Caco-2 (cell line): ENCODE measurements at regions not wholly inside any gene's neighbourhood (a gene's known extent, or its start where the extent isn't known, plus 50 kb on each side); places are given as distances from the start of the nearest gene placed in this dataset.

Experiments used
- BruUV-seq: library from RNA; stranded (reverse); fragments of 400-500 nt; replicated peaks from 2 replicates; lab custom pipeline; 2021; lab: Mats Ljungman, UMichigan
- CTCF ChIA-PET: fragments of 300-600 bp; sonication (Branson Sonifier 250); formaldehyde crosslinking; loops from one replicate; lab custom pipeline; 2022; ENCODE audit warnings: antibody characterized with exemption; lab: Charles Lee
- POLR2A ChIA-PET: fragments of 300-600 bp; sonication (Branson Sonifier 250); formaldehyde crosslinking; loops from one replicate; lab custom pipeline; 2022; ENCODE audit warnings: antibody characterized with exemption; lab: Charles Lee
- DNase-seq, 2 experiments: peaks; one replicate each; pipeline versions ENCODE4 v3.0.0 to v3.0.0-alpha.2; 2020 to 2022
- H3K27me3 ChIP-seq: replicated peaks from 2 replicates; pipeline ENCODE4 v1.6.0; 2011; ENCODE audit warnings: low read length; ENCODE audit not compliant: control insufficient read depth, insufficient read depth
- H3K36me3 ChIP-seq: 2 replicates; pipeline ENCODE4 v1.5.1; 2011; ENCODE audit warnings: low read length; ENCODE audit not compliant: control insufficient read depth, insufficient read depth
- H3K4me1 ChIP-seq: fragments of 250-450 bp; sonication (Bioruptor Pico); 2 replicates; pipeline ENCODE4 v1.5.1; 2020; ENCODE audit warnings: mild to moderate bottlenecking
- H3K4me3 ChIP-seq: 2 replicates; pipeline ENCODE4 v1.5.1; 2011; ENCODE audit warnings: low read depth, mild to moderate bottlenecking, control low read depth, low read length
- H3K9me3 ChIP-seq: fragments of 250-450 bp; sonication (Bioruptor Pico); 2 replicates; pipeline ENCODE4 v1.5.1; 2020; ENCODE audit warnings: mild to moderate bottlenecking, moderate library complexity
- H3K27ac Mint-ChIP-seq: one replicate; pipeline ENCODE4 v1.8.0; 2022; ENCODE audit warnings: mixed read lengths; ENCODE audit not compliant: unreplicated experiment
- H3K27me3 Mint-ChIP-seq: one replicate; pipeline ENCODE4 v1.8.0; 2022; ENCODE audit warnings: mixed read lengths; ENCODE audit not compliant: insufficient read depth, unreplicated experiment
- H3K36me3 Mint-ChIP-seq: one replicate; pipeline ENCODE4 v1.8.0; 2022; ENCODE audit warnings: mild to moderate bottlenecking, mixed read lengths; ENCODE audit not compliant: insufficient read depth, unreplicated experiment
- H3K4me1 Mint-ChIP-seq: one replicate; pipeline ENCODE4 v1.8.0; 2022; ENCODE audit warnings: low read depth, mixed read lengths; ENCODE audit not compliant: unreplicated experiment
- H3K4me3 Mint-ChIP-seq: one replicate; pipeline ENCODE4 v1.8.0; 2022; ENCODE audit warnings: mild to moderate bottlenecking, moderate library complexity, mixed read lengths; ENCODE audit not compliant: unreplicated experiment
- H3K9me3 Mint-ChIP-seq: one replicate; pipeline ENCODE4 v1.8.0; 2022; ENCODE audit warnings: mixed read lengths; ENCODE audit not compliant: unreplicated experiment
- CTCF ChIP-seq, 2 experiments: fragments of 200-600 bp in 1 of 2; IDR thresholded peaks; 1 replicate in 1 of 2; 2 replicates in 1 of 2; pipeline versions ENCODE4 v1.5.1 to v1.8.0; 2011 to 2022; ENCODE audit warnings: antibody characterized with exemption in 1 of 2, control low read depth in 1 of 2, inconsistent platforms in 1 of 2, low read depth in 1 of 2, low read length in 1 of 2, mild to moderate bottlenecking in 1 of 2, moderate library complexity in 1 of 2; ENCODE audit not compliant: insufficient read depth in 1 of 2, severe bottlenecking in 1 of 2, unreplicated experiment in 1 of 2
- intact Hi-C: fragments of 100-400 bp; cut with micrococcal nuclease; formaldehyde crosslinking; loops from one replicate; pipeline ENCODE4 v1.10.0; 2022; ENCODE audit not compliant: unreplicated experiment

- H3K4me1 Mint-ChIP-seq: no peaks in the 10 kb centered on the region
Observed at GRCh38 chr20:60948224-60948623, 303.8 kb upstream of the CDH4 start.

DNA sequence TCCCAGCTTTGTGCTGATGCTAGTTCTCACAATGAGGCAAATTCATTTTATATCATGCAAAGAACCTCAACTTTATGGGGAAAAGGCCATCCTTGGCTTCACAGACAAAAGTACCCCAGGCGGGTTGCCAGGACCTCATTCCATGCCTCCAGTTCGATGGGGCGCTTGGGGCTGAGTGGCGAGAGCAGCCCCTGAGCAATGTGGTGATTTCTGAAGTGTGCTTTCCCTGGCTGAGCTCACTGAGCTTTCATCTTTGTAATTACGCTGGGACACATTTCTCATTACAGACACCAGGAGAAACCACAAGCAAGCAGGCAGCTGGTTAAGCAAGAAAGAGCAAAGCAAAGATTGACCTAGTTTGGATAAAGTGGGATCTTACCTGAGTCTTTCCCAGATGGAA is 301.5 kb upstream of the CDH4 start:
- Mint-ChIP-seq H3K27ac (no peak overlapping the region), H3K9me3 (peaks cover 28% of the 10 kb centered on the region), H3K4me3 (no peak overlapping the region), H3K27me3 (peaks cover 7% of the 10 kb centered on the region), H3K36me3 (no peaks in the 10 kb centered on the region), H3K4me1 (no peaks in the 10 kb centered on the region)
- no peaks in the 10 kb centered on the region for H3K27me3 ChIP-seq
- no peak overlapping the region for H3K4me3 ChIP-seq
- ChIA-PET CTCF (no interaction called here), POLR2A (no interaction called here)
- no TSS peak for BruUV-seq
- intact Hi-C loops: no loop called here
- H3K4me1 ChIP-seq: no peaks in the 10 kb centered on the region
- no peaks in the 10 kb centered on the region for H3K36me3 ChIP-seq
- peak in 1 of 2 experiments; percentile 22 for DNase-seq
- peaks cover 20% of the 10 kb centered on the region for H3K9me3 ChIP-seq
- TF ChIP-seq CTCF (IDR thresholded peaks at IDR 0.05; ENCODE audit: insufficient read depth in 1 of 2, low read depth in 1 of 2, low read length in 1 of 2, severe bottlenecking in 1 of 2, unreplicated experiment in 1 of 2): no peak

More at GRCh38 chr20:60948224-60948623, 303.8 kb upstream of the CDH4 start:
- intact Hi-C loops: no loop called here
- H3K4me3 ChIP-seq: no peak overlapping the region
- Mint-ChIP-seq H3K27me3 (peaks cover 10% of the 10 kb centered on the region), H3K27ac (no peak overlapping the region), H3K9me3 (peaks cover 28% of the 10 kb centered on the region), H3K36me3 (peaks cover 4% of the 10 kb centered on the region), H3K4me3 (no peak overlapping the region)
- H3K4me1 ChIP-seq: no peaks in the 10 kb centered on the region
- no peak for TF ChIP-seq CTCF (IDR thresholded peaks at IDR 0.05; ENCODE audit: insufficient read depth in 1 of 2, low read depth in 1 of 2, low read length in 1 of 2, severe bottlenecking in 1 of 2, unreplicated experiment in 1 of 2)
- CTCF ChIA-PET: no interaction called here
- POLR2A ChIA-PET: no interaction called here
- no TSS peak for BruUV-seq
- H3K36me3 ChIP-seq: no peaks in the 10 kb centered on the region
- no peaks in the 10 kb centered on the region for H3K27me3 ChIP-seq
- H3K9me3 ChIP-seq: peaks cover 22% of the 10 kb centered on the region
- DNase-seq: peak in 1 of 2 experiments; percentile 26

DNA sequence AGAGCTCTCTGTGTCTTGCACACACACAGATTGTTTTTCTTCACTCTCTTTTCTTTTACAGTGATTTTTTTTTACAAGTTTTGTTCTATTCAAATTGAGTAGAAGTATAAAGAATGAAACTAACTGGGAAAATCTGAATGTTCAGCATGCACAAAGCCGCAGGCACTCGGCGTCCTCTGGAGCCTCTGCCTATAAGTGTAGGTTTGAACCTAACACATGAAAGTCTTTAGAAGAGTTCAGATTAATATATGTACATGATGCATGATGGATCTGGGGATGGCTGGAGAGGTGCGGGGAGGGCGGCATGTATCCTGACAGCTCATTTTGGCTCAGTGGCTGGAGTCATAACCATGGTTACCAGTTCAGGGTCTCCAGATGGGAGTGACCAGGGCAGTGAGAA is 301.1 kb upstream of the CDH4 start:
- Histone ChIP-seq H3K4me3 (no peak overlapping the region), H3K4me1 (no peaks in the 10 kb centered on the region), H3K27me3 (no peaks in the 10 kb centered on the region), H3K9me3 (peaks cover 18% of the 10 kb centered on the region), H3K36me3 (no peaks in the 10 kb centered on the region)
- ChIA-PET POLR2A (no interaction called here), CTCF (no interaction called here)
- intact Hi-C loops: no loop called here
- no TSS peak for BruUV-seq
- H3K4me3 Mint-ChIP-seq: no peak overlapping the region
- DNase-seq: peak in 1 of 2 experiments; percentile 29
- peaks cover 28% of the 10 kb centered on the region for H3K9me3 Mint-ChIP-seq
- no peak overlapping the region for H3K27ac Mint-ChIP-seq
- H3K4me1 Mint-ChIP-seq: no peaks in the 10 kb centered on the region
- no peaks in the 10 kb centered on the region for H3K36me3 Mint-ChIP-seq
- H3K27me3 Mint-ChIP-seq: peaks cover 7% of the 10 kb centered on the region
- no peak for TF ChIP-seq CTCF (IDR thresholded peaks at IDR 0.05; ENCODE audit: insufficient read depth in 1 of 2, low read depth in 1 of 2, low read length in 1 of 2, severe bottlenecking in 1 of 2, unreplicated experiment in 1 of 2)
